Tibial artery (tissue), 4 donors: ENCODE measurements at regions not wholly inside any gene's neighbourhood (a gene's known extent, or its start where the extent isn't known, plus 50 kb on each side); places are given as distances from the start of the nearest gene placed in this dataset.

Experiments
- DNase-seq, 2 donors: peaks; one replicate each; pipeline ENCODE4 v3.0.0-alpha.2; 2019
- H3K27ac ChIP-seq, 2 donors: fragments of 200-600 bp; sonication (generic) in 1 of 2; 1 replicate in 1 of 2; 2 replicates in 1 of 2; pipeline ENCODE4 v1.5.1; 2018 to 2019; ENCODE audit warnings: mild to moderate bottlenecking in 1 of 2
- H3K27me3 ChIP-seq, 2 donors: fragments of 200-600 bp; sonication (generic) in 1 of 2; one replicate each; pipeline versions ENCODE4 v1.5.1 to v1.6.0; 2016 to 2019
- H3K36me3 ChIP-seq, 3 donors: fragments of 200-600 bp; sonication (generic) in 2 of 3; one replicate each; pipeline ENCODE4 v1.5.1; 2016 to 2019; ENCODE audit warnings: mild to moderate bottlenecking in 2 of 3
- H3K4me1 ChIP-seq, 4 donors: fragments of 200-600 bp; sonication (generic) in 2 of 4; 1 replicate in 3 of 4; 2 replicates in 1 of 4; pipeline ENCODE4 v1.5.1; 2016 to 2019
- H3K4me3 ChIP-seq, 2 donors: fragments of 200-600 bp; sonication (generic) in 1 of 2; 1 replicate in 1 of 2; 2 replicates in 1 of 2; pipeline ENCODE4 v1.5.1; 2018 to 2019; ENCODE audit warnings: mild to moderate bottlenecking in 2 of 2
- H3K9me3 ChIP-seq, 3 donors: fragments of 200-600 bp; sonication (generic) in 1 of 3; one replicate each; pipeline ENCODE4 v1.5.1; 2016 to 2019
- intact Hi-C: fragments of 100-400 bp; cut with DNase I; formaldehyde crosslinking; loops from one replicate; pipeline ENCODE4 v1.15.0; 2023; ENCODE audit warnings: low total_unique reads
- TF ChIP-seq, protein P1 (sequence below), 2 experiments: fragments of 200-600 bp in 1 of 2; fragments of 450-650 bp in 1 of 2; IDR thresholded peaks; one replicate each; pipeline ENCODE4 v1.5.1; 2017 to 2019; ENCODE audit warnings: antibody characterized with exemption in 2 of 2, mild to moderate bottlenecking in 1 of 2, moderate library complexity in 1 of 2

DNA sequence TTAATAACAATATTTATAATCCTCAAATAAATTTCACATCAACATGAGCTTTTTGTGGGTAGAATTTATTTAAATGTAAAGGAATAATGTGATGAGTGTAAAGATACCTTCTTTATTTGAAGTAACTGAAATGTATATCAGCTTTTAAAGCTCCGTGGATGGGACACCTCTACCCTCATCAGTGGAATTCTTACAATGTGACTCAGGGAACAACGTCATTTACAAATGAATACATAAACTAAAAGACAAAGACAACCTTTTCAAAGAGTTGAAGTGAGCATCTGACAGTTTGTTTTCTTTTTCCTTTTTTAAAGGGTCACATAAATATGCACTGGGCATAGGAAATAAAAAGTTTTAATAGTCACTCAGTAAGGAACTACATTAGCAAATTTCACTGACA is 1127.0 kb upstream of the CRIM1 start:
- Histone ChIP-seq H3K27me3 (no peaks in the 10 kb centered on the region), H3K4me3 (no peak overlapping the region), H3K27ac (no peak overlapping the region), H3K9me3 (no peaks in the 10 kb centered on the region), H3K36me3 (no peaks in the 10 kb centered on the region), H3K4me1 (no peaks in the 10 kb centered on the region)
- intact Hi-C loops, result no loop called here
- TF ChIP-seq, protein P1, sequence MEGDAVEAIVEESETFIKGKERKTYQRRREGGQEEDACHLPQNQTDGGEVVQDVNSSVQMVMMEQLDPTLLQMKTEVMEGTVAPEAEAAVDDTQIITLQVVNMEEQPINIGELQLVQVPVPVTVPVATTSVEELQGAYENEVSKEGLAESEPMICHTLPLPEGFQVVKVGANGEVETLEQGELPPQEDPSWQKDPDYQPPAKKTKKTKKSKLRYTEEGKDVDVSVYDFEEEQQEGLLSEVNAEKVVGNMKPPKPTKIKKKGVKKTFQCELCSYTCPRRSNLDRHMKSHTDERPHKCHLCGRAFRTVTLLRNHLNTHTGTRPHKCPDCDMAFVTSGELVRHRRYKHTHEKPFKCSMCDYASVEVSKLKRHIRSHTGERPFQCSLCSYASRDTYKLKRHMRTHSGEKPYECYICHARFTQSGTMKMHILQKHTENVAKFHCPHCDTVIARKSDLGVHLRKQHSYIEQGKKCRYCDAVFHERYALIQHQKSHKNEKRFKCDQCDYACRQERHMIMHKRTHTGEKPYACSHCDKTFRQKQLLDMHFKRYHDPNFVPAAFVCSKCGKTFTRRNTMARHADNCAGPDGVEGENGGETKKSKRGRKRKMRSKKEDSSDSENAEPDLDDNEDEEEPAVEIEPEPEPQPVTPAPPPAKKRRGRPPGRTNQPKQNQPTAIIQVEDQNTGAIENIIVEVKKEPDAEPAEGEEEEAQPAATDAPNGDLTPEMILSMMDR (IDR thresholded peaks at IDR 0.05), result no peak
- DNase-seq, result no peak

DNA sequence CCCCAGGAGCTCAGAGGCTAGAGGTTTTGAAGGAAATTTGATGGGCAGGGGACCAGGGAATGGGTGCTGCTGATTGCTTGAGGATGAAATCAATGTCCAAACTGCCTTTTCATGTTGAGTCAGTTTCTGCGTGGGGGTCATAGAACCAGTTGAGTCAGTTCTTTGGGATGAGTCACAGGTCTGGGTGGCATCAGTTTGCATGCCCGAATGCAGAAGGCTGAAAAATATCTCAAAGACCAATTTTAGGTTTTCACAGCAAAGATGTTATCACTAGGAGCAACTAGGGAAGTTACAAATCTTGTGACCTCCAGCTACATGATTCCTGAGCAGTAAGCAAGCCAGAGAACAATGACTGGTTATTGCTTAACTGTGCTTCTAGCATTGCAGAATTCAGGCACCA is 1135.1 kb upstream of the CRIM1 start:
- H3K9me3 ChIP-seq, result peaks cover 0 to 5% (median 0%) of the 10 kb centered on the region in 3 donors
- intact Hi-C loops, result no loop called here
- no peak overlapping the region for H3K27ac ChIP-seq
- no peak for DNase-seq
- H3K4me1 ChIP-seq, result no peaks in the 10 kb centered on the region
- no peaks in the 10 kb centered on the region for H3K36me3 ChIP-seq
- TF ChIP-seq, protein P1 (IDR thresholded peaks at IDR 0.05), result no peak
- H3K4me3 ChIP-seq, result no peak overlapping the region
- no peaks in the 10 kb centered on the region for H3K27me3 ChIP-seq

DNA sequence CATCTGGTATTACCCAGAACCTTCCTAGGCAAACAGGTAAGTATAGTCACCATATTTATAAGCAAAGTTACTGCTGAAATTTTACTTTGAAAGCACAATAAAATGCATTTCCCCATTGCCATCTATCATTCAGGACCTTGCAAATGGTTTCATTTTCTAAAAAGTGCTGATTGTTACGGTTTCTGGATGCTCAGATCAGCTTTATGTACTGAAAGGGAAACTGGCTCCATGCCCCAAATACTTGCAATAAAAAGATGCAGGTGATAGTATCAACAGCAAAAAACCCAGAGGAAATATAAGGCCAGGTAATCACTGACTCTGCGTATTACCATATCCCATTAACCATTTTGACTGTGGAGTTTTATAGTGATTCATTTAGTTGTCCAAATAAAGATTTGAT is 1150.7 kb upstream of the CRIM1 start:
- H3K4me3 ChIP-seq, result no peak overlapping the region
- intact Hi-C loops, result no loop called here

GRCh38 chr2:35204323-35204722 is 1151.3 kb upstream of the CRIM1 start:
- Histone ChIP-seq H3K27me3 (no peaks in the 10 kb centered on the region), H3K4me1 (no peaks in the 10 kb centered on the region), H3K27ac (no peak overlapping the region), H3K4me3 (no peak overlapping the region), H3K9me3 (no peaks in the 10 kb centered on the region), H3K36me3 (no peaks in the 10 kb centered on the region)
- no peak for DNase-seq
- TF ChIP-seq, protein P1 (IDR thresholded peaks at IDR 0.05), result no peak
- intact Hi-C loops, result no loop called here

More for the DNA sequence above, 1150.7 kb upstream of the CRIM1 start:
- Histone ChIP-seq H3K27ac (no peak overlapping the region), H3K36me3 (no peaks in the 10 kb centered on the region), H3K9me3 (no peaks in the 10 kb centered on the region), H3K27me3 (no peaks in the 10 kb centered on the region), H3K4me1 (no peaks in the 10 kb centered on the region)
- DNase-seq, result no peak
- TF ChIP-seq, protein P1 (IDR thresholded peaks at IDR 0.05), result no peak

GRCh38 chr2:35199298-35199697 is 1156.3 kb upstream of the CRIM1 start:
- Histone ChIP-seq H3K27ac (no peak overlapping the region), H3K9me3 (no peaks in the 10 kb centered on the region), H3K4me3 (no peak overlapping the region), H3K27me3 (no peaks in the 10 kb centered on the region), H3K36me3 (no peaks in the 10 kb centered on the region), H3K4me1 (no peaks in the 10 kb centered on the region)
- intact Hi-C loops, result no loop called here
- DNase-seq, result no peak
- TF ChIP-seq, protein P1 (IDR thresholded peaks at IDR 0.05), result no peak

GRCh38 chr2:35185861-35186412 is 1169.6 kb upstream of the CRIM1 start:
- Histone ChIP-seq H3K27ac (no peak overlapping the region), H3K4me1 (no peaks in the 10 kb centered on the region), H3K36me3 (no peaks in the 10 kb centered on the region), H3K9me3 (no peaks in the 10 kb centered on the region), H3K4me3 (no peak overlapping the region), H3K27me3 (no peaks in the 10 kb centered on the region)
- intact Hi-C loops, result no loop called here
- TF ChIP-seq, protein P1 (IDR thresholded peaks at IDR 0.05), result no peak
- DNase-seq, result no peak
